D721Med (cell line): ENCODE measurements at regions not wholly inside any gene's neighbourhood (a gene's known extent, or its start where the extent isn't known, plus 50 kb on each side); places are given as distances from the start of the nearest gene placed in this dataset.
A peak's percentile ranks its signal among the peaks of the same experiment; 100 is the strongest.

Source experiments
- DNase-seq: peaks from one replicate; pipeline ENCODE4 v3.0.0; 2011; ENCODE audit warnings: low spot score; ENCODE audit not compliant: insufficient read length
- FAIRE-seq: peaks from 2 replicates; lab custom pipeline; 2011; peaks lifted over from hg19 to GRCh38; lab: Jason Lieb, UNC
- TF ChIP-seq, protein P1 (sequence below): IDR thresholded peaks from 2 replicates; pipeline ENCODE4 v1.5.1; 2012; ENCODE audit warnings: mild to moderate bottlenecking, control low read depth; ENCODE audit not compliant: insufficient read depth; ENCODE audit errors: missing control alignments

DNA sequence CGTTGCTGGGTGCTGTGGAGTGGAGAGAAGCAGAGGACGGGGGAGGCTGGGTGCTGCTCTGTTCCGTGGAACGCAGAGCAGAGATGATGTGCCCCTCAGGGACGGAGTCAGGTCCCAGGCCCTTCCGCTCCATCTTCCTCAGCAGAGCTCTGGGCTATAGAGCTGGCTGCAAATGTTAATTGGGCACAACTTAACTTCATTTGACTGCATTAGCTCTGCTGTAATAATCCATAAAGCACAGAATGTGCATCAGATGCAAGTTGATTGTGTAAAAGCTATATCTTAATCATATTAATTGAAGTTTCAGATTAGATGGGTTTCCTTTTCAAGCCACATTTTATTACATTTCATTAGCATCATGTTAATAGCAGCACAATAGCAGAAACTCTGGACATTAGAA lies 212.6 kb downstream of the ABCC12 start:
- FAIRE-seq (no peak), DNase-seq (no peak)
- TF ChIP-seq, protein P1, sequence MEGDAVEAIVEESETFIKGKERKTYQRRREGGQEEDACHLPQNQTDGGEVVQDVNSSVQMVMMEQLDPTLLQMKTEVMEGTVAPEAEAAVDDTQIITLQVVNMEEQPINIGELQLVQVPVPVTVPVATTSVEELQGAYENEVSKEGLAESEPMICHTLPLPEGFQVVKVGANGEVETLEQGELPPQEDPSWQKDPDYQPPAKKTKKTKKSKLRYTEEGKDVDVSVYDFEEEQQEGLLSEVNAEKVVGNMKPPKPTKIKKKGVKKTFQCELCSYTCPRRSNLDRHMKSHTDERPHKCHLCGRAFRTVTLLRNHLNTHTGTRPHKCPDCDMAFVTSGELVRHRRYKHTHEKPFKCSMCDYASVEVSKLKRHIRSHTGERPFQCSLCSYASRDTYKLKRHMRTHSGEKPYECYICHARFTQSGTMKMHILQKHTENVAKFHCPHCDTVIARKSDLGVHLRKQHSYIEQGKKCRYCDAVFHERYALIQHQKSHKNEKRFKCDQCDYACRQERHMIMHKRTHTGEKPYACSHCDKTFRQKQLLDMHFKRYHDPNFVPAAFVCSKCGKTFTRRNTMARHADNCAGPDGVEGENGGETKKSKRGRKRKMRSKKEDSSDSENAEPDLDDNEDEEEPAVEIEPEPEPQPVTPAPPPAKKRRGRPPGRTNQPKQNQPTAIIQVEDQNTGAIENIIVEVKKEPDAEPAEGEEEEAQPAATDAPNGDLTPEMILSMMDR, result no peak

DNA sequence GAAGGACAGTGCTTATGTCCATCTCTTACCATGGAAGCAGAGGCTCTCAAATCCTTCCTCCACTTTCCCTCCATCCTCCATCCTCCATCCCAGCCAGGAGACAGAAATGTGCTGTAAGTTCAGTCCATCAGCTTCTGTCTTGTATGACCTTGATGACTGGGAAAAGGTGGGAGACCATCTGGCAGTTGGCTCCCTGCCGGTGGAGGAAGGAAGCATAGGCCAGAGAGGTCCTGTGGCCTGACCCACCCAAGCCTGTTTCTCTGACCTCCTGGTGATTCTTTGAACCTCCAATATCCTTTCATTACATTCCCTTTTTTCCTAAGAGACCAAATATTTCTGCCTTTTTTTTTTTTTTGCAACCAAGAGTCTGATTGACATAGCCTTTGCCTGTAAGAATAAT lies 215.3 kb downstream of the ABCC12 start:
- no peak for DNase-seq
- TF ChIP-seq, protein P1, result no peak
- FAIRE-seq, result no peak

DNA sequence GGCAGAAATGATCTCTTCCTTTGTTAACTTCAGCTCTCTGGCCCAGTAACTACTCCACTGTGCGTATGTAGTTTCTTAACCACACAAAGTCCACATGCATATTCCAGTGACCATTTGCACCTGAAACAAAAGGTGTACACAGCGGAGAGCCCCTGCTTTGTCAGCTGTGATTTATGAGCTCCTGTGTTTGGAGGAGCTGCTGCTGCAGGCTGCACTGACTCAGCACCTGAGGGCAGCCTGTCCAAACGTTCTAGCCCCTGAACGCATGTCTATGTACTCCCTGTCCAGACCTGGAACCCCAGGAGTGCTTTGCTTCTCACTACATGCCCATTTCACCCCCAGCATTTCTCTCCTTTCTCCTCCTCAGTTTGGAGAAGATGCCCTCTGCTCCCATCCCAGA lies 216.1 kb downstream of the ABCC12 start:
- DNase-seq (no peak), FAIRE-seq (no peak)
- TF ChIP-seq, protein P1, result no peak

DNA sequence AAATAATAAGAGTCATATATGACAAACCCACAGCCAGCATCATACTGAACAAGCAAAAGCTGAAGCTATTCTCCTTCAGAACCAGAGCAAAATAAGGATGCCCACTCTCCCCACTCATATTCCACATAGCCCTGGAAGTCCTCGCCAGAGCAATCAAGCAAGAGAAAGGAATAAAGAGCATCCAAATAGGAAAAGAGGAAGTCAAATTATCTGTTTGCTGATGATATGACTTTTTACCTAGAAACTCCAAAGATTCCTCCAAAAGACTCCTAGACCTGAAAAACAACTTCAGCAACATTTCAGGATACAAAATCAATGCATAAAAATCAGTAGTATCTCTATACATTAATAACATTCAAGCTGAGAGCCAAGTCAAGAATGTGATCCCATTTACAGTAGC lies 217.5 kb downstream of the ABCC12 start:
- TF ChIP-seq, protein P1, result no peak
- DNase-seq, result no peak
- FAIRE-seq, result no peak

DNA sequence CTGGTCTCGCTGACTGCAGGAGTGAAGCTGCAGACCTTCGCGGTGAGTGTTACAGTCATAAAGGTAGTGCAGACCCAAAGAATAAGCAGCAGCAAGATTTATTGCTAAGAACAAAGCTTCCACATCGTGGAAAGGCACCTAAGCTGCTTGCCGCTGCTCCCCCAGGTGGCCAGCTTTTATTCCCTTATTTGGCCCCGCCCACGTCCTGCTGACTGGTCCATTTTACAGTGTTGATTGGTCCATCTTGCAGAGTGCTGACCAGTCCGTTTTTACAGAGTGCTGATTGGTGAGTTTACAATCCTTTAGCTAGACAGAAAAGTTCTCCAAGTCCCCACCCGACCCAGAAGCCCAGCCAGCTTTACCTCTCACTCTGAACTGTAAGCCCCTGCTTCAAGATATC lies 227.8 kb downstream of the ABCC12 start:
- FAIRE-seq, result no peak
- TF ChIP-seq, protein P1, result peak; percentile 4

DNA sequence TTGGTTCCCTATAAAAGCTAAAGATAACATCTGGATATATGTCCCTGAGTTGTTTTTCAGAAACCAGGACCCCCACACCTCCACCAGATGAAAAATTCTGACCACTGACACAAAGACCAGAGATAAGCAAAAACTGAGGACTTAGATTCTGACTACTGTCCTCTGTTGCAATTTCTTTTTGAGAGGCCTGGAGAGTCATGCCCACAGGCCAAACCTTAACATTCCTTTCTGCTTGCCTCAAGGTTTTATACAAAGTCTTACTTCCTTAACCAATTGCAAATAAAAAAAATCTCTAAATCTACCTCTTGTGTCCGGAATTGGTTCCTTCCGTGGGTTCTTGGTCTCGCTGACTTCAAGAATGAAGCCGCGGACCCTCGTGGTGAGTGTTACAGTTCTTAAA lies 228.5 kb downstream of the ABCC12 start:
- DNase-seq (no peak), FAIRE-seq (no peak)
- TF ChIP-seq, protein P1, result no peak

More for the DNA sequence above, 227.8 kb downstream of the ABCC12 start:
- no peak for DNase-seq

DNA sequence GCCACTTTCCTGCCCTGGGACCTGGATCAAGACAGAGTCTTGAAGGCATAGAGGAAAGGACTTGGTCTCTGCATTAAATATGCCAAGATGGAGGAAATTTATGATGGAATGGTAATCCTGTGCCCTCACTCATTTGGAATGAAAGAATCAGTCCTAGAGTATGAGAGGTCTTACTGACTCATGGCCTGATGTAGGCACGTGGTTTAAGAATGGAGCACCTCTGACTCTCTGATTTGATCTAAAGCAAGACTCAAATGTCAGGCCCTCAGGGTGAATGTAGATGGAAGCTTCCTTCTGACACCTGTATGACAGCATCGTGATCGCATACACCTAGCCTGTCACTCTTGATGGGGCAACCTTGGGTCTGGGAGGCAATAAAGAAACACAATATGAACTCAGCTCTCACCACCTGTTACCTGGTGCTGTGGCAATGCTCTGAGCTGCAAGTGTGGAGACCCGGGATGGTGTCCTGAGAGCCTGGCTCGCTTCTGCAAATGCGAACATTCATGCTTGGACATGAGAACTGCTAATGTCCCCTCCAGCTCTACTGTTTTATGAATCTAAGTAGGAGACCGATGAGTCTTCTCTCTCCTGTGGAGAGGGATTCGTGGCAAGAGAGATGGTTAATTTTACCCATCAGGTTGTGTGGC lies 229.9 kb downstream of the ABCC12 start:
- DNase-seq (no peak), FAIRE-seq (no peak)
- TF ChIP-seq, protein P1, result no peak
